DND-41 (cell line): ENCODE measurements at regions not wholly inside any gene's neighbourhood (a gene's known extent, or its start where the extent isn't known, plus 50 kb on each side); places are given as distances from the start of the nearest gene placed in this dataset.

Experiments used
- EZH2 ChIP-seq: IDR thresholded peaks from 3 replicates; pipeline ENCODE4 v1.6.1; 2012; ENCODE audit warnings: borderline replicate concordance, low read depth, mild to moderate bottlenecking, moderate library complexity, low read length, inconsistent platforms; ENCODE audit not compliant: severe bottlenecking
- TF ChIP-seq, protein P1 (sequence below): IDR thresholded peaks from 2 replicates; pipeline ENCODE4 v1.5.1; 2012; ENCODE audit warnings: borderline replicate concordance, low read length, moderate library complexity, mild to moderate bottlenecking; ENCODE audit not compliant: poor library complexity, severe bottlenecking; ENCODE audit errors: extremely low read depth

DNA sequence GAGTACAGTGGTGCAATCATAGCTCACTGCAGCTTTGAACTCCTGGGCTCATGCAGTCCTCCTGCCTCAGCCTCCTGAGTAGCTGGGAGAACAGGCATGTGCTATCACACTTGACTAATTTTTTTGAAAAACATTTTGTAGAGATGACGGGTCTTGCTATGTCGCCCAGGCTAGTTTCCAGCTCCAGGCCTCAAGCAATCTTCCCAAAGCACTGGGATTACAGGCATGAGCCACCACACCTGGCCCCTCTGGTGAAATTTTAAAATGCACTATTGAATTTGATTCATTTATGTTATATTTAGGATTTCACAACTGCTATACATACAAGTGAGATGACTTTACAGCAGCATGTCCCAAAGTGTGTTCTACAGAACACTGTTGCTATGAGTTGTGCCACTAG lies 50.8 kb upstream of the TPM1 start:
- TF ChIP-seq, protein P1, sequence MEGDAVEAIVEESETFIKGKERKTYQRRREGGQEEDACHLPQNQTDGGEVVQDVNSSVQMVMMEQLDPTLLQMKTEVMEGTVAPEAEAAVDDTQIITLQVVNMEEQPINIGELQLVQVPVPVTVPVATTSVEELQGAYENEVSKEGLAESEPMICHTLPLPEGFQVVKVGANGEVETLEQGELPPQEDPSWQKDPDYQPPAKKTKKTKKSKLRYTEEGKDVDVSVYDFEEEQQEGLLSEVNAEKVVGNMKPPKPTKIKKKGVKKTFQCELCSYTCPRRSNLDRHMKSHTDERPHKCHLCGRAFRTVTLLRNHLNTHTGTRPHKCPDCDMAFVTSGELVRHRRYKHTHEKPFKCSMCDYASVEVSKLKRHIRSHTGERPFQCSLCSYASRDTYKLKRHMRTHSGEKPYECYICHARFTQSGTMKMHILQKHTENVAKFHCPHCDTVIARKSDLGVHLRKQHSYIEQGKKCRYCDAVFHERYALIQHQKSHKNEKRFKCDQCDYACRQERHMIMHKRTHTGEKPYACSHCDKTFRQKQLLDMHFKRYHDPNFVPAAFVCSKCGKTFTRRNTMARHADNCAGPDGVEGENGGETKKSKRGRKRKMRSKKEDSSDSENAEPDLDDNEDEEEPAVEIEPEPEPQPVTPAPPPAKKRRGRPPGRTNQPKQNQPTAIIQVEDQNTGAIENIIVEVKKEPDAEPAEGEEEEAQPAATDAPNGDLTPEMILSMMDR = no peak
- no peak for TF ChIP-seq EZH2
